IMR-90 (cell line): ENCODE measurements at regions not wholly inside any gene's neighbourhood (a gene's known extent, or its start where the extent isn't known, plus 50 kb on each side); places are given as distances from the start of the nearest gene placed in this dataset.

Source experiments
- ATAC-seq: fragments of 200-7000 bp; cut with Tn5 transposase; 2 replicates; pipeline ENCODE4 v1.9.1; 2020; ENCODE audit warnings: low read depth, mild to moderate bottlenecking, moderate library complexity
- BruUV-seq: library from RNA; stranded (reverse); fragments of 400-500 nt; replicated peaks from 2 replicates; lab custom pipeline; 2021; lab: Mats Ljungman, UMichigan
- CTCF ChIA-PET: fragments of 300-600 bp; formaldehyde crosslinking; extraction: SDS; loops from one replicate; lab custom pipeline; 2021; ENCODE audit warnings: antibody characterized with exemption; lab: Yijun Ruan, JAX
- POLR2A ChIA-PET: fragments of 300-600 bp; sonication (Branson Sonifier 250); formaldehyde crosslinking; loops from one replicate; lab custom pipeline; 2022; ENCODE audit warnings: antibody characterized with exemption; ENCODE audit not compliant: unreplicated experiment; lab: Charles Lee
- DNase-seq: peaks from one replicate; pipeline ENCODE4 v3.0.0; 2013
- H2AFZ ChIP-seq: replicated peaks from 2 replicates; pipeline ENCODE3; 2013; ENCODE audit warnings: low read length, mild to moderate bottlenecking; ENCODE audit not compliant: poor library complexity
- H2AK5ac ChIP-seq: 2 replicates; pipeline ENCODE4 v1.6.1; 2013; ENCODE audit warnings: low read depth, low read length, inconsistent platforms
- H2AK9ac ChIP-seq: replicated peaks from 2 replicates; pipeline ENCODE3; 2013; ENCODE audit warnings: mild to moderate bottlenecking, low read depth, low read length, moderate library complexity; ENCODE audit not compliant: poor library complexity
- H2BK120ac ChIP-seq: 2 replicates; pipeline ENCODE4 v1.6.1; 2013; ENCODE audit warnings: low read depth, low read length, inconsistent platforms
- H2BK15ac ChIP-seq: 3 replicates; pipeline ENCODE4 v1.6.1; 2013; ENCODE audit warnings: low read depth, low read length, inconsistent platforms
- H2BK20ac ChIP-seq: 2 replicates; pipeline ENCODE4 v1.6.1; 2013; ENCODE audit warnings: low read depth, mild to moderate bottlenecking, inconsistent platforms, low read length, moderate library complexity
- H2BK5ac ChIP-seq: 2 replicates; pipeline ENCODE4 v1.6.1; 2013; ENCODE audit warnings: mild to moderate bottlenecking, low read depth, low read length, inconsistent platforms; ENCODE audit not compliant: poor library complexity, severe bottlenecking
- H3K14ac ChIP-seq: replicated peaks from 2 replicates; pipeline ENCODE4 v1.6.1; 2013; ENCODE audit warnings: low read depth, low read length, inconsistent platforms
- H3K18ac ChIP-seq: 2 replicates; pipeline ENCODE4 v1.6.1; 2013; ENCODE audit warnings: low read depth, low read length, control low read depth
- H3K23ac ChIP-seq: 2 replicates; pipeline ENCODE4 v1.6.1; 2013; ENCODE audit warnings: low read depth, low read length, inconsistent platforms
- H3K27ac ChIP-seq: 2 replicates; pipeline ENCODE4 v1.5.1; 2013; ENCODE audit warnings: mild to moderate bottlenecking, control low read depth, low read length; ENCODE audit not compliant: insufficient read depth
- H3K27me3 ChIP-seq: 2 replicates; pipeline ENCODE4 v1.6.1; 2013; ENCODE audit warnings: low read length; ENCODE audit not compliant: control insufficient read depth, insufficient read depth
- H3K36me3 ChIP-seq: 2 replicates; pipeline ENCODE4 v1.6.1; 2013; ENCODE audit warnings: low read length, mixed read lengths; ENCODE audit not compliant: control insufficient read depth, insufficient read depth
- H3K4ac ChIP-seq: 2 replicates; pipeline ENCODE4 v1.6.1; 2013; ENCODE audit warnings: low read depth, low read length, inconsistent platforms
- H3K4me1 ChIP-seq: 2 replicates; pipeline ENCODE4 v1.6.1; 2013; ENCODE audit warnings: low read length, mixed read lengths; ENCODE audit not compliant: control insufficient read depth, insufficient read depth
- H3K4me2 ChIP-seq: 2 replicates; pipeline ENCODE4 v1.6.1; 2013; ENCODE audit warnings: low read depth, mild to moderate bottlenecking, control low read depth, low read length, moderate library complexity
- H3K4me3 ChIP-seq: 2 replicates; pipeline ENCODE4 v1.5.1; 2013; ENCODE audit warnings: low read depth, mild to moderate bottlenecking, control low read depth, low read length, moderate library complexity; ENCODE audit not compliant: insufficient read depth
- H3K56ac ChIP-seq: 2 replicates; pipeline ENCODE4 v1.6.1; 2013; ENCODE audit warnings: low read length, inconsistent platforms; ENCODE audit not compliant: insufficient read depth; ENCODE audit errors: extremely low read depth
- H3K79me1 ChIP-seq, 2 experiments: 2 replicates each; pipeline ENCODE4 v1.6.1; 2013; ENCODE audit warnings: low read length in 2 of 2, inconsistent platforms in 1 of 2, low read depth in 1 of 2
- H3K9ac ChIP-seq: 2 replicates; pipeline ENCODE4 v1.6.1; 2013; ENCODE audit warnings: low read depth, low read length, control low read depth
- H3K9me1 ChIP-seq: 2 replicates; pipeline ENCODE4 v1.6.1; 2013; ENCODE audit warnings: low read length, inconsistent platforms; ENCODE audit not compliant: insufficient read depth
- H3K9me3 ChIP-seq: 2 replicates; pipeline ENCODE4 v1.6.1; 2013; ENCODE audit warnings: low read length; ENCODE audit not compliant: control insufficient read depth, insufficient read depth
- H4K20me1 ChIP-seq: 2 replicates; pipeline ENCODE4 v1.6.1; 2013; ENCODE audit warnings: low read length, inconsistent platforms; ENCODE audit not compliant: insufficient read depth
- H4K5ac ChIP-seq: 2 replicates; pipeline ENCODE4 v1.6.1; 2013; ENCODE audit warnings: mild to moderate bottlenecking, low read depth, low read length, control low read depth
- H4K8ac ChIP-seq, 2 experiments: 2 replicates each; pipeline ENCODE4 v1.6.1; 2013; ENCODE audit warnings: low read depth in 2 of 2, low read length in 2 of 2, control low read depth in 1 of 2, inconsistent platforms in 1 of 2
- H4K91ac ChIP-seq: 2 replicates; pipeline ENCODE4 v1.6.1; 2013; ENCODE audit warnings: low read depth, low read length, inconsistent platforms; ENCODE audit not compliant: insufficient read depth
- BHLHE40 ChIP-seq: fragments of 150-350 bp; IDR thresholded peaks from 2 replicates; pipeline ENCODE4 v1.6.1; 2016; ENCODE audit warnings: mild to moderate bottlenecking, low read depth, low read length
- CEBPB ChIP-seq: IDR thresholded peaks from 2 replicates; pipeline ENCODE4 v1.6.1; 2012; ENCODE audit warnings: low read depth, low read length, improper control_type of control experiment
- CHD1 ChIP-seq: IDR thresholded peaks from 2 replicates; pipeline ENCODE4 v1.6.1; 2012; ENCODE audit warnings: low read depth, low read length, improper control_type of control experiment
- FOS ChIP-seq: fragments of 150-350 bp; IDR thresholded peaks from 2 replicates; pipeline ENCODE4 v1.6.1; 2016; ENCODE audit warnings: low read depth, low read length
- MAFK ChIP-seq: IDR thresholded peaks from 2 replicates; pipeline ENCODE4 v1.6.1; 2012; ENCODE audit warnings: low read depth, low read length, improper control_type of control experiment
- MAZ ChIP-seq: IDR thresholded peaks from 2 replicates; pipeline ENCODE4 v1.6.1; 2012; ENCODE audit warnings: low read depth, mild to moderate bottlenecking, low read length, improper control_type of control experiment, moderate library complexity, borderline replicate concordance
- MXI1 ChIP-seq: IDR thresholded peaks from 2 replicates; pipeline ENCODE4 v1.6.1; 2012; ENCODE audit warnings: low read depth, mild to moderate bottlenecking, low read length, moderate library complexity, borderline replicate concordance
- RAD21 ChIP-seq: IDR thresholded peaks from 2 replicates; pipeline ENCODE4 v1.6.1; 2012; ENCODE audit warnings: low read length, improper control_type of control experiment
- RCOR1 ChIP-seq: IDR thresholded peaks from 2 replicates; pipeline ENCODE4 v1.6.1; 2012; ENCODE audit warnings: mild to moderate bottlenecking, low read length, improper control_type of control experiment; ENCODE audit not compliant: insufficient replicate concordance
- RFX5 ChIP-seq: IDR thresholded peaks from 2 replicates; pipeline ENCODE4 v1.8.0; 2012; ENCODE audit warnings: low read depth, mild to moderate bottlenecking, low read length, moderate library complexity
- SMC3 ChIP-seq: fragments of 150-350 bp; IDR thresholded peaks from 2 replicates; pipeline ENCODE4 v1.6.1; 2016; ENCODE audit warnings: low read depth, mild to moderate bottlenecking, antibody characterized with exemption, low read length, moderate library complexity
- WGBS, 2 experiments: methylation state at CpG; one replicate each; pipeline versions ENCODE4 v1.1.5 to v1.1.7; 2013; ENCODE audit warnings: missing lambda C conversion rate in 2 of 2; ENCODE audit not compliant: insufficient read length in 1 of 2; ENCODE audit errors: extremely low coverage in 2 of 2; 5-methylcytosine and 5-hydroxymethylcytosine counted together
- dilution Hi-C: fragments of 300-500 bp; cut with HindIII; formaldehyde crosslinking; loops from one replicate; pipeline ENCODE4 v1.14.3; 2018; ENCODE audit warnings: low sequenced_read_pairs; ENCODE audit not compliant: unreplicated experiment
- in situ Hi-C: fragments of 300-500 bp; cut with MboI; formaldehyde crosslinking; loops from 3 replicates; pipeline ENCODE4 v1.14.3; 2019; ENCODE audit warnings: low sequenced_read_pairs, inconsistent platforms, mixed read lengths
- intact Hi-C: fragments of 100-400 bp; cut with micrococcal nuclease; formaldehyde crosslinking; loops from 2 replicates; pipeline ENCODE4 v1.10.0; 2022
- TF ChIP-seq, protein P1 (sequence below): fragments of 150-350 bp; IDR thresholded peaks from 2 replicates; pipeline ENCODE4 v1.6.1; 2017; ENCODE audit warnings: mild to moderate bottlenecking, antibody characterized with exemption, low read length, low read depth

DNA sequence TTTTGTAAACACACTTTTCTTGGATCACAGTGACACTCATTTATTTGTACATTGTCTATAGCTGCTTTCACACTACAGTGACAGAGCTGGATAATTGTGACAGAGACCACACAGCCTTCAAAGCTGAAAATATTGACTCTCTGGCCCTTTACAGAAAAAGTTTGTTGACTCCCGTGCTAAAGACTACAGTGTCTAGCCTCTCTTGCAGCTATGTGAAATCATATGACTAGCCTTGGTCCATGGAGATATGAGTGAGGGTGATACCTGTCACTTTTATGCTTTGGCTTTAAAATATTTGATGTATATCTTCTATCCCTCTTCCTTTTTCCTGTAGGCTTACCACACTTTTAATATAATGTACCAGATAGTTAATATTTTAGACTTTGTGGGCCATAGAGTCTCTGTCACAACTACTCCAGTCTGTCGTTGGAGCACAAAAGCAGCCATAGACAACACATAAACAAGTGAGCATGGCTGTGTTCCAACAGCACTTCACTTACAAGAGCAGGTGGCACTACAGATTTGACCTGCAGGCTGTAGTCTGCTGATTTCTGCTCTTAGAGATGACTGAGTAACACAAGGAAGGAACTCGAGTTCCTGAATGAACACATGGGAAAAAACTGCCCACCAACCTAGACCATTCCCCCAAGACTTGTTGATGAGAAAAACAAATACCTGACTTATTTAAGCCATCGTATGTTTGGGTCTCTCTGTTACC is 73.5 kb upstream of the ANKRD55 start:
- Histone ChIP-seq H2AK9ac (no peak overlapping the region), H4K91ac (no peak overlapping the region), H4K5ac (no peak overlapping the region), H3K4me3 (no peak overlapping the region), H3K18ac (no peak overlapping the region), H3K9ac (no peak overlapping the region), H3K9me1 (peaks cover 5% of the 10 kb centered on the region; the same call in 1 of the 2 replicates), H2AFZ (no peak overlapping the region), H2AK5ac (no peak overlapping the region), H2BK20ac (no peak overlapping the region; the same call in 1 of the 2 replicates), H2BK5ac (no peak overlapping the region), H3K27ac (no peak overlapping the region), H3K56ac (no peak overlapping the region), H3K23ac (no peak overlapping the region), H3K4ac (no peak overlapping the region), H3K36me3 (no peaks in the 10 kb centered on the region), H3K27me3 (no peaks in the 10 kb centered on the region), H3K4me1 (peaks cover 11% of the 10 kb centered on the region; the same call in 1 of the 2 replicates), H3K79me1 (no peaks in the 10 kb centered on the region), H4K20me1 (no peaks in the 10 kb centered on the region), H2BK15ac (no peak overlapping the region), H3K14ac (no peak overlapping the region), H3K4me2 (no peak overlapping the region), H3K9me3 (no peaks in the 10 kb centered on the region), H2BK120ac (no peak overlapping the region), H4K8ac (no peak overlapping the region)
- DNase-seq (no peak), ATAC-seq (no peak)
- dilution Hi-C loops (no loop called here), intact Hi-C loops (no loop called here), in situ Hi-C loops (no loop called here)
- ChIA-PET CTCF (no interaction called here), POLR2A (no interaction called here)
- no CpG with 5 or more reads among the region's 4 CpGs for WGBS, 2 experiments
- no peak for TF ChIP-seq CHD1
- no peak for TF ChIP-seq BHLHE40
- no peak for TF ChIP-seq SMC3
- no peak for TF ChIP-seq RAD21
- TF ChIP-seq RCOR1 = no peak
- no peak for TF ChIP-seq RFX5
- no peak for TF ChIP-seq MAZ
- no peak for TF ChIP-seq MAFK
- TF ChIP-seq FOS = no peak
- TF ChIP-seq, protein P1, sequence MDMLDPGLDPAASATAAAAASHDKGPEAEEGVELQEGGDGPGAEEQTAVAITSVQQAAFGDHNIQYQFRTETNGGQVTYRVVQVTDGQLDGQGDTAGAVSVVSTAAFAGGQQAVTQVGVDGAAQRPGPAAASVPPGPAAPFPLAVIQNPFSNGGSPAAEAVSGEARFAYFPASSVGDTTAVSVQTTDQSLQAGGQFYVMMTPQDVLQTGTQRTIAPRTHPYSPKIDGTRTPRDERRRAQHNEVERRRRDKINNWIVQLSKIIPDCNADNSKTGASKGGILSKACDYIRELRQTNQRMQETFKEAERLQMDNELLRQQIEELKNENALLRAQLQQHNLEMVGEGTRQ = no peak
- TF ChIP-seq CEBPB = no peak
- no peak for TF ChIP-seq MXI1
- BruUV-seq = no TSS peak
